ENCODE measurements at regions not wholly inside any gene's neighbourhood (a gene's known extent, or its start where the extent isn't known, plus 50 kb on each side); places are given as distances from the start of the nearest gene placed in this dataset.

GRCh38 chr12:97322388-97322787 lies 140.2 kb upstream of the RMST start:
- TF ChIP-seq, protein P1, sequence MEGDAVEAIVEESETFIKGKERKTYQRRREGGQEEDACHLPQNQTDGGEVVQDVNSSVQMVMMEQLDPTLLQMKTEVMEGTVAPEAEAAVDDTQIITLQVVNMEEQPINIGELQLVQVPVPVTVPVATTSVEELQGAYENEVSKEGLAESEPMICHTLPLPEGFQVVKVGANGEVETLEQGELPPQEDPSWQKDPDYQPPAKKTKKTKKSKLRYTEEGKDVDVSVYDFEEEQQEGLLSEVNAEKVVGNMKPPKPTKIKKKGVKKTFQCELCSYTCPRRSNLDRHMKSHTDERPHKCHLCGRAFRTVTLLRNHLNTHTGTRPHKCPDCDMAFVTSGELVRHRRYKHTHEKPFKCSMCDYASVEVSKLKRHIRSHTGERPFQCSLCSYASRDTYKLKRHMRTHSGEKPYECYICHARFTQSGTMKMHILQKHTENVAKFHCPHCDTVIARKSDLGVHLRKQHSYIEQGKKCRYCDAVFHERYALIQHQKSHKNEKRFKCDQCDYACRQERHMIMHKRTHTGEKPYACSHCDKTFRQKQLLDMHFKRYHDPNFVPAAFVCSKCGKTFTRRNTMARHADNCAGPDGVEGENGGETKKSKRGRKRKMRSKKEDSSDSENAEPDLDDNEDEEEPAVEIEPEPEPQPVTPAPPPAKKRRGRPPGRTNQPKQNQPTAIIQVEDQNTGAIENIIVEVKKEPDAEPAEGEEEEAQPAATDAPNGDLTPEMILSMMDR (IDR thresholded peaks at IDR 0.05; ENCODE audit: poor library complexity): no peak
- TF ChIP-seq EZH2 (IDR thresholded peaks at IDR 0.05; ENCODE audit: borderline replicate concordance) (no peak), EZH2phosphoT487 (IDR thresholded peaks at IDR 0.05; ENCODE audit: low read depth, severe bottlenecking, unreplicated experiment) (no peak)
